OCI-LY1 (cell line): ENCODE measurements at regions not wholly inside any gene's neighbourhood (a gene's known extent, or its start where the extent isn't known, plus 50 kb on each side); places are given as distances from the start of the nearest gene placed in this dataset.

Experiments used
- CTCF ChIP-seq: fragments of 200-600 bp; sonication (generic), shearing (Covaris generic); IDR thresholded peaks from 2 replicates; pipeline ENCODE4 v1.5.1; 2017; ENCODE audit warnings: mild to moderate bottlenecking, antibody characterized with exemption, low read length, moderate library complexity, mixed read lengths
- EZH2 ChIP-seq: fragments of 200-600 bp; sonication (generic), shearing (Covaris generic); IDR thresholded peaks from 2 replicates; pipeline ENCODE4 v1.8.0; 2017; ENCODE audit warnings: borderline replicate concordance, mixed run types, mild to moderate bottlenecking, antibody characterized with exemption, low read length, moderate library complexity, mixed read lengths

GRCh38 chr9:81860581-81860980 is 67.6 kb upstream of the SPATA31D4 start:
- TF ChIP-seq EZH2 (no peak), CTCF (no peak)
